Type B pancreatic cell (in vitro differentiated cells): ENCODE measurements at regions not wholly inside any gene's neighbourhood (a gene's known extent, or its start where the extent isn't known, plus 50 kb on each side); places are given as distances from the start of the nearest gene placed in this dataset.

Experiments
- DNase-seq: peaks from one replicate; pipeline ENCODE4 v3.0.0; 2021; ENCODE audit warnings: mixed read lengths; ENCODE audit not compliant: unreplicated experiment; ENCODE audit errors: extremely low spot score
- H3K27ac Mint-ChIP-seq: 2 replicates; pipeline ENCODE4 v1.8.0; 2021; ENCODE audit warnings: mild to moderate bottlenecking, mixed read lengths
- H3K27me3 Mint-ChIP-seq: 2 replicates; pipeline ENCODE4 v1.8.0; 2021; ENCODE audit warnings: mixed read lengths
- H3K36me3 Mint-ChIP-seq: 2 replicates; pipeline ENCODE4 v1.8.0; 2021; ENCODE audit warnings: mixed read lengths
- H3K4me1 Mint-ChIP-seq: one replicate; pipeline ENCODE4 v1.8.0; 2021; ENCODE audit warnings: mixed read lengths; ENCODE audit not compliant: unreplicated experiment
- H3K4me3 Mint-ChIP-seq: 2 replicates; pipeline ENCODE4 v1.8.0; 2021; ENCODE audit warnings: mild to moderate bottlenecking, mixed read lengths
- H3K9me3 Mint-ChIP-seq: 2 replicates; pipeline ENCODE4 v1.8.0; 2021; ENCODE audit warnings: mixed read lengths
- TF ChIP-seq, protein P1 (sequence below): fragments of 200-600 bp; sonication (generic); conservative IDR thresholded peaks from 2 replicates; pipeline ENCODE4 v1.5.0; 2021; ENCODE audit warnings: antibody characterized with exemption, mild to moderate bottlenecking

DNA sequence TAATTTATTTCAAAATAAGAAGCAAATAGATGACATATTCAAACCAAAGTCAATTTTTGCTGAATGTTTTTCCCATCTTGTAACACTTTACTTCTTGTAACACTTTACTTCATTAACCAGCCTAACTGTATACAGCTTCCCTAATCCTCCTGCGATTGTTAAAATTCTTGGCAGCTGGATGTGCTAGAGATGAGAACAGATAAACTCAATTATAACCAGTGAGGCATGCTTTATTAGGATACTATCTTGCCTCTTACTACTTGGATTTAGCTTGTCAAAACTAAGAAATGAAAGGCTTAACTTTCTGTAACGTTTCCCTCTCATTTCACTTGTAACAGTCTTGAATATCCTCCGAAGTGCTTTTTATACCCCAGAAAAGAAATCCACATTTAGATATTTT lies 94.1 kb upstream of the BMP5 start:
- Mint-ChIP-seq H3K4me3 (no peak overlapping the region), H3K27me3 (no peaks in the 10 kb centered on the region), H3K9me3 (no peaks in the 10 kb centered on the region), H3K36me3 (no peaks in the 10 kb centered on the region), H3K27ac (no peak overlapping the region), H3K4me1 (no peaks in the 10 kb centered on the region)
- TF ChIP-seq, protein P1, sequence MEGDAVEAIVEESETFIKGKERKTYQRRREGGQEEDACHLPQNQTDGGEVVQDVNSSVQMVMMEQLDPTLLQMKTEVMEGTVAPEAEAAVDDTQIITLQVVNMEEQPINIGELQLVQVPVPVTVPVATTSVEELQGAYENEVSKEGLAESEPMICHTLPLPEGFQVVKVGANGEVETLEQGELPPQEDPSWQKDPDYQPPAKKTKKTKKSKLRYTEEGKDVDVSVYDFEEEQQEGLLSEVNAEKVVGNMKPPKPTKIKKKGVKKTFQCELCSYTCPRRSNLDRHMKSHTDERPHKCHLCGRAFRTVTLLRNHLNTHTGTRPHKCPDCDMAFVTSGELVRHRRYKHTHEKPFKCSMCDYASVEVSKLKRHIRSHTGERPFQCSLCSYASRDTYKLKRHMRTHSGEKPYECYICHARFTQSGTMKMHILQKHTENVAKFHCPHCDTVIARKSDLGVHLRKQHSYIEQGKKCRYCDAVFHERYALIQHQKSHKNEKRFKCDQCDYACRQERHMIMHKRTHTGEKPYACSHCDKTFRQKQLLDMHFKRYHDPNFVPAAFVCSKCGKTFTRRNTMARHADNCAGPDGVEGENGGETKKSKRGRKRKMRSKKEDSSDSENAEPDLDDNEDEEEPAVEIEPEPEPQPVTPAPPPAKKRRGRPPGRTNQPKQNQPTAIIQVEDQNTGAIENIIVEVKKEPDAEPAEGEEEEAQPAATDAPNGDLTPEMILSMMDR = no peak
- DNase-seq = no peak

DNA sequence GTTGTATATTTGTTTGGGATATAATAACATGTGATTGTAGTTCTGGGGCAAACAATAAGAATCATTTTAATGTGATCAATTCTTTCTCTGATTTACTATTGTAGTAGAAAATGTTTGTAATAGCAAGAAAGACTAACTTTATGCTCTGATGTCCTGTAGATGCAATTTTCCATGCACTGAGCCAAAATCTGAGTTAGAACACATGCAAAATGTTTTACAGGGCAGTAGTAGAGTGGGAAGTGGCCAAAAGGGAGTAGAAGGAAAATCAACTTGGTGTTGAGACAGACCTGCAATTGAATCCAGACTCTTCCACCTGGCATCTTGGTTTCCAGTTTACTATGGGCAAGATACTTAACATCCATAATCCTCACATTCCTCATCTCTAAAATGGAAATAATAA lies 93.5 kb upstream of the BMP5 start:
- Mint-ChIP-seq H3K4me1 (no peaks in the 10 kb centered on the region), H3K9me3 (no peaks in the 10 kb centered on the region), H3K27ac (no peak overlapping the region), H3K27me3 (no peaks in the 10 kb centered on the region), H3K4me3 (no peak overlapping the region), H3K36me3 (no peaks in the 10 kb centered on the region)
- DNase-seq = no peak
- TF ChIP-seq, protein P1 = no peak

DNA sequence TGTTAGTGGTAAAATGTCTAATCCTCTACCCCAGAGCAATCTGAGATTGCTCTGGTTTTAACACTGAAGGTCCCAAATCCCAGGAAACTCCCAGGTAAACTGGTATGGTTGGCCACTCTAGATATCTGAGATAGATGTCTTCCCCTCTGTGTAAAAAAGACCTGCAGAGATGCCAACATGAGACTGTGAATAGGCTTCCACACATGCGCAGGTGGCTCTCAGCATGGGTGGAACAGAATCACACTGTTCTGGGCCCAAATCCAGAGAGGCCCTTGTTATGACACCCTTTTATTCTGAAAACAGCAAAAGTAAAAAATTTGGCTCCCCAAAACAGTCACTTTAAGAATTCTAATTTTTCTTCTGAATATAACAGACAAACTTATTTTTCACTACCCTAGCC lies 88.7 kb upstream of the BMP5 start:
- H3K4me3 Mint-ChIP-seq = no peak overlapping the region
- H3K27ac Mint-ChIP-seq = no peak overlapping the region
- no peaks in the 10 kb centered on the region for H3K36me3 Mint-ChIP-seq
- peaks cover 4% of the 10 kb centered on the region for H3K4me1 Mint-ChIP-seq
- no peaks in the 10 kb centered on the region for H3K9me3 Mint-ChIP-seq
- no peak for DNase-seq
- TF ChIP-seq, protein P1 = no peak
- H3K27me3 Mint-ChIP-seq = no peaks in the 10 kb centered on the region

DNA sequence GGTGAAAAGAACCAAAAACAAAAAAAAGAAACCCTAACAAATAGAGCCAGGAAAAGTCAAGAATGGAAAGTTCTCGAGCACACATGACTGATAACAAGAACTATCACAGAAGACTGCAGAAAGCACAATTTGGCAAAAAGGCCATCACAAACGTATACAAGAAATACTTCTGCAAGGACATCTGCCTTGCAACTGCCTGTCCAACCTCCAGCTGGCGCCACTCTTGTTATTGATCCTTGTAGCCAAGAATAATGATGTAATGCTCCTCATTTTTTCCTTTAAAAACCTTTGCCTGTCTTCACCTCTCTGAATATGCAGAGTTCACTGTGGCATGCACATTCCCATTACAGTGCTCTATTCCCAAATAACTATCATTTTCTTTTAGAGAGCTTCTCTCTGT lies 87.9 kb upstream of the BMP5 start:
- TF ChIP-seq, protein P1 = peak; percentile 43
- Mint-ChIP-seq H3K4me1 (peaks cover 4% of the 10 kb centered on the region), H3K27me3 (no peaks in the 10 kb centered on the region), H3K36me3 (no peaks in the 10 kb centered on the region), H3K9me3 (no peaks in the 10 kb centered on the region), H3K27ac (no peak overlapping the region), H3K4me3 (no peak overlapping the region)
- DNase-seq = no peak

DNA sequence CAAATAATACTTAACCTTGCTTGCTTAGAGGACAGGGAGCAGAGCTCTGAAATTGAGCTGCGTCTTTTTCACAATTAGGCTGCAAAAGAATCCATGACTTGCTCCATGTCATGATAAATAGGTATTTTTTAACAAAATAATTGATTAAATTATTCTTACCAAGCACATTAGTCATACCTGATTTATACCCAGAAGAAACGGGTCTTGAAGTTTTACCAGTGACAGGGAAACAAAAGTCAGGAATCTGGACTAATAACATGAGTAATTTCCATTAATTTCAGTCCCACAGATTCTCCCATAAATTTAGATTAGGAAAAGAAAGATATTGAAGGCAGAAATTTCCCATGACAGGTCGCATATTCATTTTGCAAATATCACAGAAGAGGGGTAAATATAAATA lies 85.0 kb upstream of the BMP5 start:
- DNase-seq = no peak
- H3K27me3 Mint-ChIP-seq = no peaks in the 10 kb centered on the region
- H3K9me3 Mint-ChIP-seq = no peaks in the 10 kb centered on the region
- H3K4me3 Mint-ChIP-seq = no peak overlapping the region
- no peaks in the 10 kb centered on the region for H3K36me3 Mint-ChIP-seq
- H3K4me1 Mint-ChIP-seq = peaks cover 4% of the 10 kb centered on the region
- peak overlapping the region; percentile 27 for H3K27ac Mint-ChIP-seq
- TF ChIP-seq, protein P1 = no peak

DNA sequence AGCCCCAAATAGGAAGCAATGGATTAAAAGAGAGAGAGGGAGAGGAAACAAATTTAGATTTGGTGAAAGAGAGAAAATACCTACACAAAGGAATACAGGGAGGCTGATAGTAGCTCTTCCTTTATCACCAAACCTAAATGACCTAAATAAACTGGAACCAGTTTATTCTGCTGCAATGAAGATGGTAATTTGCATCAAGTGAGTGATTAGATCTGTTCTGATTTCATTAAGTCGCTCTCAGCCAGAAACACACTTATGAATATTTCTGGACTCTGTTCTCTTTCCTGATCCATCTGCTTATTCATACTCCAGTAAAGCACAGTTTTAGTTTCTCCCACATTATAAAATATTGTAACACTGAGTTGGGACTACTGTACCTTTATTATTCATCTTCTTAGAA lies 83.4 kb upstream of the BMP5 start:
- Mint-ChIP-seq H3K27ac (no peak overlapping the region), H3K4me1 (peaks cover 4% of the 10 kb centered on the region), H3K4me3 (no peak overlapping the region), H3K27me3 (no peaks in the 10 kb centered on the region), H3K9me3 (no peaks in the 10 kb centered on the region), H3K36me3 (no peaks in the 10 kb centered on the region)
- no peak for DNase-seq
- TF ChIP-seq, protein P1 = no peak
